ENCODE measurements at regions not wholly inside any gene's neighbourhood (a gene's known extent, or its start where the extent isn't known, plus 50 kb on each side); places are given as distances from the start of the nearest gene placed in this dataset.

DNA sequence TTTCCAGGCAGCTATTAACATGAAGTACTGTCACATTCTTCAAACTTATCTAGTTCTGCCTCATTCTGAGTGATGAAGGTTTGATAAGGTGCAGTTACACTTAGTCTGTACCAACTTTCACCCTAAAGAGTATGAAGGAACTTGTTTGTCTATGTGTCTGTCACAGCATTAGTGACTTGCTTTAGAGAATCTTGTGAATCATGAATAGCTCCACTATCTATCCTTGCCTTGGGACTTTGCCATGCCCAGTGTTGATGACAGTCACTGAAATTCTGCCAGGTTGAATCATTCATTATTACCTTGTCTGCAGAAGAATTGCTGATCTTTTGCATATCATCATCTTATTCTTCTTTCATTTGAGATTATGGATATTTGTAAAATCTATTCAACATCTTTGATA is 50.9 kb upstream of the A1CF start:
- no peak for DNase-seq (ENCODE audit: low spot score)
- in situ Hi-C loops (cut with HindIII; ENCODE audit: low sequenced_read_pairs): no loop called here

DNA sequence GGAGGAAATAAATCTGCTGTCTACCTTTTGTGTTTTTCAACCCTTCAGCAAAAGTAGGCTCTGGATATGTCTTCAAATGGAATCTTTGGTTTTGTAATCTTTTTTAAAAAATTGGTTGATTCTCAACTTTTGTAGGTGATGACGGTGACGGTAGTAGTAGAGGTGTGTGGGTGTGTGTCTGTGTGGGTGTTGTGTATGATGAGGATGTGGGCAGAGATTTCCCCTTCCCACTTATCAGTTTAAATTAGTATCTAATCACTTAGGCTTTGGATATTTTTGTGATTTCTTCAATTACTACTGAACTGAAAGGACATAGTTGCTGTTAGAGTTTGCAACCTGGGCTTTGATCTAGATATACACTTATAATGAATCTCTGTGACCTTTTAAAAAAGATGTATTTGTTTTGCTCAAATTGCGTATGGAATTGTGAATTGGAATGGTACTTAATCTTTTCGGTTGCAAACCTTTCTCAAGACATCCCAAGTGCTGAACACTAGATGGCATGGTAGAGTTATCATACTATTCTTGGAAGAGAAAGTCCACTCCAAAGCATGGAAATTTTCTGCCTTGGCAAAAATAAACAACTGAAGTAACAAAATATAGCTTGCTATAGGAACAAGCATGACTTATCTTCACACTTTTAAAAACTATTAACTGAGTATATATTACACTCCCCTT is 51.9 kb upstream of the A1CF start:
- in situ Hi-C loops (cut with HindIII; ENCODE audit: low sequenced_read_pairs): no loop called here
- DNase-seq (ENCODE audit: low spot score): peak; percentile 46

DNA sequence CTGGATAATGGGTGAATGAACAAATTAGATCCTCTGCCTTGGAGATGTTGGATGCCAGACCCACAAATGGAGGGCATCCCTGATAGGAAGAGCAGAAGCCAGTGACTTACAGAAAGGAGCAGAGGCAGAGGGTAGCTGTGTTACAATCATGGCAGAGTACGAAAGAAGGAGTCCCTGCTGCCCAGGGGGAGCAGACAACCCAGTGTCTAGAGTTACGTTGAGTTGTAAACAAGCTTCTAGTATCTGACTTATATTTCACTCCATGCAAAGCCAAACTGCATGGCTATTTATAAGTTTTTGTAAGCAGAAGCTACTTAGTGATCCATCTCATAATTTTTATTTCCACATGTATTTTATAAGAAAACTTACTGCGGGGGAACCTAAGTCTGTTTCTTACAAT is 56.2 kb upstream of the A1CF start:
- no peak for DNase-seq (ENCODE audit: low spot score)
- in situ Hi-C loops (cut with HindIII; ENCODE audit: low sequenced_read_pairs): no loop called here

DNA sequence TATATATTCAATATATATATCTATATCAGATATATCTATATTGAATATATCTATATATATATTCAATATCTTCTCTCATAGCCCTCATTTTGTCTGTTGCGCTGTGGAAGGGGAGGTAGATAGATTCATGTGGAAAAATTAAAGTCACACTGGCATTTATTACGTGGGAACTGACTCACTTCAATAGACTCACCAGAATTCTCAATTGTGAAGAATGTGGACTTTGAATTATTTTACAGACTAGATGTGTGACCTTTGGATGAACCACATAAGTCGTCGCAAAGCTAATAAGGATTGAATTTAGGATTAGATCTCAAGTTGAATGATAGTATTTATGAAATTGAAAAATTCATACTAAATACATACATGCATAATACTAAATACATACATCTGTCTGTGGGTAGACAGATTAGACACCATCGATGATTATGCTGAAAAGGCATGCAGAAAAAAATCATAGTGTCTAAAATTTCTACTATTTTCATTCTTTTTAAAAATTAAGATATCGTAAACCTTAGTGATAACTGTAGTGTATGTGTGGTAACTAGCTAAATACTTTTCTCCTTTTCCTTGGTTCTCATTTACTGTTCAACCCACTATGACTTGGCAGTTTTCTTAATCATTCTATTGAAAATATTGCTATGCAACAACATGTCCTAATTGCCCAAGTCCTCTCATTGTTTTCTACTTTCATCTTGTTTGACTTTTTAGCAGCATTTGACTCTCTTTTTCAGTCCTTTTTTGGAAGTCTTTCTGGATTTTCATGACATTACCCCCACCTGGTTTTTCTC is 61.8 kb upstream of the A1CF start:
- in situ Hi-C loops (cut with HindIII; ENCODE audit: low sequenced_read_pairs): no loop called here
- DNase-seq (ENCODE audit: low spot score): no peak

DNA sequence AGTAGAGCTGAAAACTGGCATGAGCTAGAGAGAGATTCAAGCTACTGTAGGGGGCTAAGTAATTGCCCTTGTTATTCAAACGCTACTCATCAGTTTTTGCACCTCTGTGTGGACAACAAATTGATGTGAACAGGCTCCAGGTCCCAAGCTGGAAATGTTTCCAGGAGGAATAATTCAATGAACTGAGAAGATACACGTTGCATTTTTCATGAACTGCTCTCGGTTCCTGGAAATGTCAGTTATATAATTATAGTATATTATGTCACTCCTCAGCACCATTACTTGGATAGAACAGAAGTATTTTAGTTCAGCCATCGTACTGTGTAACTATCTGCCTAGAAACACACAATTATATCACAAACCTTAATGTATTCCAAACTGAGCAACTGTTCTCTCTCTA is 65.9 kb upstream of the A1CF start:
- DNase-seq (ENCODE audit: low spot score): no peak
- in situ Hi-C loops (cut with HindIII; ENCODE audit: low sequenced_read_pairs): no loop called here

DNA sequence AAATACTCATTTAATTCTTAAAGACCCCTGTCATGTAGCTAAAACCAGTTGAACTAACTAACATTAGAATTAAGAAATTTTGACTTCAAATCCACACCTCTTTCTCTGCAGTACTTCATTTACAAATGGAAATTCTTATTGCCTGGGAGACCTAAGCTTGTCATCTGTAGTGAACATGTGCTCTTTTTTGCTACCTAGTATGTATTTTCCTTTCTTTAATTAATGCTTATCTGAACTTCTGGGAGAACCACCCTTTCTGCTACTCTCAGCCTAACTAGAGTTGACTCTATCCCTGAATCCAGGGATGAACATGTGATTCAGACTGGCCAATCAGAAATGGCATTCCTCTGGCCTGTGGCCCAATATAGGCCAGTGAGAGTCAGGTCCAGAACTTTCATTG is 75.9 kb upstream of the A1CF start:
- no peak for DNase-seq (ENCODE audit: low spot score)
- in situ Hi-C loops (cut with HindIII; ENCODE audit: low sequenced_read_pairs): no loop called here

DNA sequence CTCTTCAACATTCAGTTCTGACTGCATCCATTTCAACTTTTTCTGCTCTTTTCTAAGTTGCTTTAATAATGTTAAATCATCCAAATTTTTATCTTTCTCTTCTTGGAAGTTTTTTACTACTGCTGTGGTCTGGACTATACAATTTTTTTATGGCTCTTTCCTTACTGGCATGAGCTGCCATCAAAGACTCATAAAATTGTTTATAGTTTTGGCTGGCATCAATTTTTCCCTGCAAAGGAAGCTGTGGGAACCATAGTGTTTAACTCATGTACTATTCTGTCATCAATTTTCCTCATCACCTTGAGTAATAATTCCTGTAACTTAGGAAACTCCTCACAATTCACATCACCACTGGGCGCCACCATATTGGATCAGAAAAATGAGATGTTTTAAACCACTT is 77.6 kb upstream of the A1CF start:
- in situ Hi-C loops (cut with HindIII; ENCODE audit: low sequenced_read_pairs): no loop called here
- DNase-seq (ENCODE audit: low spot score): no peak

DNA sequence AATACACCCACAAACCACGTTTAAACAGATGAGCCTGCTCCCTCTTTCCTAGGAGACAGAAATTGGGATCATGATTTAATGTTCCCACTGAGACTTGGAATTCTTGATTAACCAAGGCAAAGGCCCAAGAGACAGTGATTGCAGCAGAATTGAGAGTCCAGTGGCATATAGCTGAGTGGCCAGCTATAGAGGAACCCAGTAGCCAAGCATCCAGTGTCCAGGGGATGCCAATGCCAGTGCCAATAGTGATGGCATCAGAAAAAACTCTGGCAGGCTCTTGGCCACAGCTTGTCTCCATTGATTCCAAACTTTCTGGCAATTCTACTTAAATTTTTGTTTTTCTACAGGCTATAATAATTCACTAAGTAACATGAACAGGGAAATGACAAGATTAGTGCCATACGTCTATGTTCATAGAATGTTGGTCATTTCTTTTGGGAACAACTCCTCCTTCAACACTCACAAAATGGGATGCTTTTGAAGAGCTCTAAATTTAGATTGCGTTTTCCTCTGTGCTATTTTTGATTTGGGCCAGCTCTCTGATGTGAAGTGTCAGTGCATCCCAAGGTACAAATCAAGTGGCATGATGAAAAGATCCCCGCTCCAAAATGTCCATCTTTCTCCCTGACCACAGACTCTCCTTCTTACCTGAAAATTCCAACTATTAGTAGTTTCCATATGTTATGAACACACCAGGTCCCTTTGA is 83.1 kb upstream of the A1CF start:
- in situ Hi-C loops (cut with HindIII; ENCODE audit: low sequenced_read_pairs): no loop called here
- no peak for DNase-seq (ENCODE audit: low spot score)

DNA sequence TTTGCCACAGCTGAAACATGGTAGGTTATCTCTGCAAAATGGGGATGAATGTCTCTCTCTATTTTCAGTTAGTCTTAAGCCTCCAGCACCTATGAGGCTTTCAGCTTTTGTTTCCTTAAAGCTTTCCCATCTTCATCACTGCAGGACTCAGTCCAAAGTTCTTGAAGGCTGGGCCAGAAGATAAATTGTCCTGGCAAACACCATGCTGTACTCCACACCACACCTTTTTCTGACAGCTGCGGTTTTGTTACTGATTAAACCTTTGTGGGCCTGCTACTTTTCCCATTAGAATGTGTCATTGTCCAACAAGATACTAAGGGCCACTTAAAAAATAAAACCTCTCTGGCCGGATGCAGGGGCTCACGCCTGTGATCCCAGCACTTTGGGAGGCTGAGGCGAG is 87.2 kb upstream of the A1CF start:
- in situ Hi-C loops (cut with HindIII; ENCODE audit: low sequenced_read_pairs): no loop called here
- DNase-seq (ENCODE audit: low spot score): no peak

DNA sequence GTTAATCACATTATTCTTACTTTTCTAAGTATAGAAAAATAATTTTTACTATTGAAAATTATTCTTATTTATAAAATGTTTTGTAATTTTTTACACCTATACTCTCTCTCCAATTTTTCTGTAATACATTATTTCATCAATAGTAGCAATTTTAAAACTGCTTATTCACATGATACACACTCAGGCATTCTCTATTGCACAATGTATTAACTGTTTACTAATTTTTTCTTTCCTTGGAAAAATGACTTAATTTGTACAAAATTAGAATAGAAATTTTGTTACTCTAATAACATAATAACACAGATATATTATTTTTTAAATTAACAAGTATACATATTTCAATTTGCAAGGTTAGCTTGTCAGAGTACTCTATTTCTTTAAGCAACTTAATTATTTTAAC is 92.9 kb upstream of the PRKG1 start:
- in situ Hi-C loops (cut with HindIII; ENCODE audit: low sequenced_read_pairs): no loop called here
- DNase-seq (ENCODE audit: low spot score): no peak

DNA sequence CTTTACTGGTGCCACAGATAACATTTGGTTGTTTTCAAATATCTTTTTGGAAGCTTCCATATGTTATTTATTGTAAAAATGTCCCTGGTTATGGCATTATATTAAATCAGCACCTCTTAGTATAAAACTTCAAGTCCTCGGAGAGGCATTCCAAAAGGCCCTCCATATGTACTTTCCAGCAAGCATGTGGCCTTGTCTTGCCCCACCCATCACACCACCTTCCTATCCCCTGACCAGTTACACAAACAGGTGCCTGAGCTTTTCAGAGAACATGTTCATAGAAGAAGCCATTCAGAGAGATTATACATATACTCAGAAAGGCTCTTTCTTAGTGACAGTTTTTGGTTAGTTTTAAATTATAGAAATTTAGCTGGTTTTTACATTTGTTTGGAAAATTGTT is 92.4 kb upstream of the PRKG1 start:
- in situ Hi-C loops (cut with HindIII; ENCODE audit: low sequenced_read_pairs): no loop called here

DNA sequence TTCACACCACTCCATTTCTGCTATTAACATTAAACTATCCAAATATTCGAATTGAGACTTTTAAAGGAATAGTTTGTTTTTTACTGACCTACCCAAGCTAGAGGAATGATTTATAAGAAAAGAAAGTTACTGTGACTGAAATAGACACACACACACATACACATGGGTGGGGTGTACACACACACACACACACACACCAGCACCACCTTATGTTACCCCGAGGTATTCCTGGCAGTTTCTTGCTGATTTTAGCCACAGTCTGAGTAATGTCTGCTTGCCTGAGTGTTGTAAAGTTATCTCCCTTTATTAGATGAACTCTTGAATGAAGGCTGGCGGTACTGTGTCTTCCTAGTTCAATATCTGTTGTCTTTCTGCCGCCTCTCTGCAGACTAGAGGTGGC is 91.3 kb upstream of the PRKG1 start:
- in situ Hi-C loops (cut with HindIII; ENCODE audit: low sequenced_read_pairs): no loop called here
- no peak for DNase-seq (ENCODE audit: low spot score)

More for the DNA sequence above, 92.4 kb upstream of the PRKG1 start:
- DNase-seq (ENCODE audit: low spot score): no peak

DNA sequence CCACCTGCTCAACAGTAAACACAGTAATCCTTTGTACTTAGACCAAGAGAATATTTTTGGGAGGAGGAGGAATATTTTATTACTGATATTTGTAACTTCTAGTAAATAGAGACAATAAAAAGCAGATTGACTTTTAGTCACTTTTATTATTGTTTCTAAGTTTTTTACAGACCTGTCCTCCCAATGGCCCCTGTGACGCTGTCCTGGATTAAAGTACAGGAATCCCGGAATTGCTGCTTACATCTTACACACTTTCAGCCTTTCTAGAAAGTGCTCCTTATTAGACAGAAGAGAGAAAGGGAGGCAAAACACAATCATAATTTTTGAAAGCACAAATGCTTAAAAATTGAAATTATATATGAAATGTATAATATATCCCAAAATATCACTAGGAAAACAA is 86.4 kb upstream of the PRKG1 start:
- in situ Hi-C loops (cut with HindIII; ENCODE audit: low sequenced_read_pairs): no loop called here
- DNase-seq (ENCODE audit: low spot score): no peak

DNA sequence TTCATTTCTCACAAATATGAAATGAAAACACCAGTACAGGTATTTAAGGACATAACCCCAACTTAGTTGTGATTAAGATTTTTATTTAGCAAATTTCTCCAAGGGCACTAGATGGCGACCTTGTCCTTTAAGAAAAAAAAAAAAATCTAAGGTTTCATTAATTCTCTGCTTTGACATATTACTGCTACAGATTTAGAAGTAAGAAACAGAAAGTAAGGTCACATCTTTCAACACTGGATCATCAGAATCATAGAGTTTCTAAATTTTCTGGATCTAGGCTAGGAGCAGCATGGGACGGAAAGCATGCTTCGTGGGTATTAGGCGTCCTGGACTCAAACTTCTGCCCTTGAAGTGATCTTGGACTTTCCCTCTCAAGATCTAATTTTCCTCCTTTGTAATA is 85.5 kb upstream of the PRKG1 start:
- DNase-seq (ENCODE audit: low spot score): no peak
- in situ Hi-C loops (cut with HindIII; ENCODE audit: low sequenced_read_pairs): no loop called here

DNA sequence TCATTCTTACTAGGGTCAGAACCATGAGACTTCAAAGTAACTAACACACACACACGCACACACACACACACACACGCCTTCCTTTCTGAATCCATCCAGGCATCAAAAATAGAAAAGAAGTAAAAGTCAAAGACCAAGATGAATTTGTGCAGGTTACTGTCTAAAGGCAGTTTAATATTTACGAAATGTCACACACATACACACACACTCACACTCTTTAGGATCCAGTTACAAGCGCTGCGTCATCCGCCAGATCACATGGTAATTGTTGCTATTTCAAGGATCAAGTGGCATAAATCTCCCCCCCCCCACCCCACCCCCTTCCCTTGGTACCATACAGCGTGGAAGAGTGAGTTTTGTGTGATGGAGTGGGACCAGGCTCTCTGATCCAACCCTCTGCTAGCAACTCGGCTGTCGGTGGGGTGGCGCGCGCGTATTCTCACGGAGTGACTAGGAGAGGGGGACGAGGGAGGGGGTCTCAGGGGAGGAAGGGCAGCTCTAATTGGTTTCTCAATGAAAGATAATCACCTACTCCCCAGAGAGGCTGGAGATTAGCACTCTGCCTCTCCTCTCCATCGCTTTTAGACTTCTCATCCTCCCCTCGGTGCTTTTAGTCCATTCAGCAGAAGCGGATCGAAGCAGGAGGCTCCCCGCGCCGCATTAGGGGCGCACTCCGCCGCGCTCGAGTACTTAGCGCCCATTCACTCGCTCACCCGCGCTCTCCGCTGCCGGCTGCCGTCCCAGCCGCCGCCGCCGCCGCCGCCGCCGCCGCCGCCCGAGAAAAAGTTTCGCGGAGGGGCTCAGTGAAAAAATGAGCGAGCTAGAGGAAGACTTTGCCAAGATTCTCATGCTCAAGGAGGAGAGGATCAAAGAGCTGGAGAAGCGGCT is 83.5 kb upstream of the PRKG1 start:
- in situ Hi-C loops (cut with HindIII; ENCODE audit: low sequenced_read_pairs): no loop called here
- peak; percentile 26 for DNase-seq (ENCODE audit: low spot score)

DNA sequence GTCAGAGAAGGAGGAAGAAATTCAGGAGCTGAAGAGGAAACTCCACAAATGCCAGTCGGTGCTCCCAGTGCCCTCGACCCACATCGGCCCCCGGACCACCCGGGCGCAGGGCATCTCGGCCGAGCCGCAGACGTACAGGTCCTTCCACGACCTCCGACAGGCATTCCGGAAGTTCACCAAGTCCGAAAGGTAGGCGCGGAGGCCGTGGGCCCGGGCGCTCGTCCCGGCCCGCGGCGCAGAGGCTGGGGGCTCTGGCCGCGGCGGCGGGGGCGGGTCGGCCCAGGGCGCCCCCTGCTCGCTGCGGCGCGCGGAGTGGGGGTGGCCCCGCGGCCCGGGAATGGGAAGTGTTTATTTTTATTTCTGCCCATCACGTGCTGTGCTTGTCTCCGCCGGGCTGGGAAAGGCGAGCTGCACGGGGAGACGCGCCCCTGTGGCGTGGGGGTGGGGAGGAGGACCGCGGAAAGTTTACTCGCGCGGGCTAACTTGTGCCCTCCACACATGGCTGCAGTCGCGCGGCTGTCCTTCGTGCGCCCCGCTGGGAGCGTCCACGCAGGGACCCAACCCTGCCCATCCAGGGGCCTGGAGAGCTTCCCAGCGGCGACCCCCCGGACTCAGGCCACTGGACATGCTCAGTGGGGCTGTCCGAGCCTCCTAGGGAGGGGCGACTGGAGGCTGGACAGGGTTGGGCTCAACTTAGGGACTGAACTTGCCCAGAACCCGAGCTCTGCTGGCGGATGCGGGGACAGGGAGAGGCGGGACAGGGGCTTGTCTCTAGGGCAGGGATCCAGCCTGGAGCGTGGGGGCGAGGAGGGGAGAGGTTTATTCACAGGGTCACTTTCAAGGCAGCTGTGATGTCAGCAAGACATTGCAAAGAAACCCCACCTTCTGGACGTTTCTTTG is 82.6 kb upstream of the PRKG1 start:
- in situ Hi-C loops (cut with HindIII; ENCODE audit: low sequenced_read_pairs): no loop called here
- DNase-seq (ENCODE audit: low spot score): no peak

DNA sequence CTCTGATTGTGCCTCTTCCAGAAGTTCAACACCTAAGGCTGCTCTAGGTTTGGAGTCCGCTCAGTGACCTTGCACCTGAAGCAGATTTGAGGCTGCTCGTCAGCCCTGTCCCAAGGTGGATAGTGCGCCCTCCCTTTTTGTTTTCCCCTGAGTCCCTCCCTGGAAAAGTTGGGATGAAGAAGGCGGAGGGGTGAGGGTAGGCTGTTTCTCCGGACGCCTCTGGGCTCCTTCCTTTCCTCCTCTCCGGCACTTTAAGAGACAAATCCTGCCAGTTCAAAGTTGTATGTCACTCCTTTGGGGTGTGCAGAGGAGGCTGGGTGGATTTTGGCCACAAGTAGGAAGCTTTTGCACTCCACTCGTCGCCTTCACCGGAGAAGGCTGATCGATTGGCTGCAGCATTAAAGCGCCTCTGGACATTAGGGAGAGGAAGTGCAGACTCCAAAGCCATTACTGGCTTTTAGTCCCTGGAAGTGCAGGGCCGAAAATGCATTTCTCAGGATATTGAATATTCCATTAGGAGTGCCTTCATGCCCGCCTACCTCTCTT is 81.9 kb upstream of the PRKG1 start:
- in situ Hi-C loops (cut with HindIII; ENCODE audit: low sequenced_read_pairs): no loop called here
- no peak for DNase-seq (ENCODE audit: low spot score)

DNA sequence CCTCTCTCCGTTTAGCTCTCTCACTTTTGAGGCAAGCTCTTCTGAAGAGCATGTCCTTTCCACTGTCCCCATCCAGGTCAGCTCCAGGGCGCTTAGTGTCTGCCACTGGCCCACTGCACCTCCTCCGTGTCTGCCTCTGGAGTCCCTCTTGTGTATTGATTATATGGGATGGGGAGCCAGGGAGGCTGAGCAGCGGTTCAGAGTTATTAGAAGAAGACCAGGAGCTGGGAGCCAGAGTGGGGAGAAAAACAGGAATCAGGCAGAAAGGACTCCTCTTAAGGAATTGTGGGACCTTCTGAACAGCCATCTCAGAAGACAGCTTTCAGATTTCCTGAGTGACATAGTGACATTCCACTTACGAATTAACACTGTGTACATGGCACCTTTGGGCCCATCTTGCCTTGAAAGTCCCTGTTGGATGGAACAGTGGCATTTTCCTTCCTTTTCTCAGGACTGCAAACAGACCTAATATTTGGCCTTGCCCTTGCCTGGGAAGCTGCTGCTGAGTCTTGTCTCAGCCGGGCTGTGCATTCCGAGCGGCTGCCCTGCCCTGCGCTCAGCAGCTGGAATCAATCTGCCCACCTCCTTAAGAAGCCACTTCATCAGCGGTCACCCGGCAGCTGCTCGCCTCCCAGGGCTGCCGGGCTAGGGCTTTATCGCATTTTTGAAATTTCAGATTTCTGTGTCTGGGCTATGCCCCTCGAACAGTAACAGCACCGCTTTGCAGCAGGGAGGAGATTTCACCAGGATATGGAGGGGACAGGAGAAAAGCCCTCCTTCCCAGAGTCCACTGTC is 81.1 kb upstream of the PRKG1 start:
- DNase-seq (ENCODE audit: low spot score): no peak
- in situ Hi-C loops (cut with HindIII; ENCODE audit: low sequenced_read_pairs): no loop called here

Measured in G401 (cell line).